ENCODE measurements at regions not wholly inside any gene's neighbourhood (a gene's known extent, or its start where the extent isn't known, plus 50 kb on each side); places are given as distances from the start of the nearest gene placed in this dataset.

- no peak for DNase-seq
Measured at GRCh38 chr2:174667250-174667860, 69.8 kb upstream of the WIPF1 start.

- no peak for DNase-seq
Measured at GRCh38 chr2:174666845-174667244, 69.2 kb upstream of the WIPF1 start.

- DNase-seq = no peak
Measured at GRCh38 chr2:174666312-174666711, 68.7 kb upstream of the WIPF1 start.

- DNase-seq = no peak
Measured at GRCh38 chr2:174664084-174664759, 66.6 kb upstream of the WIPF1 start.

GRCh38 chr2:174663550-174663949 lies 65.9 kb upstream of the WIPF1 start:
- no peak for DNase-seq

- no peak for DNase-seq
Measured at GRCh38 chr2:174662859-174663258, 65.3 kb upstream of the WIPF1 start.

GRCh38 chr2:174662459-174662858 lies 64.9 kb upstream of the WIPF1 start:
- DNase-seq = no peak

- no peak for DNase-seq
Measured at GRCh38 chr2:174660984-174661675, 63.5 kb upstream of the WIPF1 start.

GRCh38 chr2:174659069-174659900 lies 61.7 kb upstream of the WIPF1 start:
- no peak for DNase-seq

- DNase-seq = no peak
Measured at GRCh38 chr2:174656676-174657176, 59.1 kb upstream of the WIPF1 start.

- DNase-seq = no peak
Measured at GRCh38 chr2:174656035-174656434, 58.4 kb upstream of the WIPF1 start.

GRCh38 chr2:174654419-174654941 lies 56.9 kb upstream of the WIPF1 start:
- no peak for DNase-seq

GRCh38 chr2:174648896-174649295 lies 51.3 kb upstream of the WIPF1 start:
- no peak for DNase-seq

Data from NCI-H146 (cell line).